ENCODE measurements at regions not wholly inside any gene's neighbourhood (a gene's known extent, or its start where the extent isn't known, plus 50 kb on each side); places are given as distances from the start of the nearest gene placed in this dataset.

DNA sequence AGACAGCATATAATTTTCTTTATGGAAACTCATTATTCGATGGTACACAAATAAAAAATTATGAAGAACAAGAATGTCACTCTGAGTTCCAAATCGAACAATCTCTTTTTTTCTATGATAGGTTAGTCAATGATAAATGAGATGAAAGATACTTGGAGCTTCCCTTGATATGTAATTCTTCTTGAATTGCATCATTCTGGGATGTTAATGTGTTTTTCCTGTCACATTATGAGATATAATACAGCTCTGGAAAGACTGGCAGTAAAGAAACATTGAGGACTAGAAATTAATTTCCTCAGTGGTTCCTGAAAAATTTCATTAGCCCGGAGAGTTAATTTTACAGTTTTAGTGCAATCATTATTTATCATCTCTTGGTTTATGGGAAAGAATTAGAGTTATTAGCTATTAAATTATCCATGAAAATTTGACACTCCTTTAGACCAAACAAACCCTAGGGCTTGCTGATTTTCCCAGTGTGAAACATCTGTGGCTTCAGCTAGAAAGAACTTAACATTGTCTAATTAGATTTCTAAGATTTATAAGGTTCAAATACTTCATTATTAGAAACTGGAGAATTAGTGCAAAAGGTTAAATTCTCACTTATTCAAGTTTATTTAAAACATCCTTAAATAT, 1546.6 kb upstream of the TENM3 start:
- Histone ChIP-seq H3K27me3 (replicated peaks; ENCODE audit: control insufficient read depth, insufficient read depth, low read length) (no peaks in the 10 kb centered on the region), H3K36me3 (ENCODE audit: control insufficient read depth, insufficient read depth, low read length) (no peaks in the 10 kb centered on the region), H3K4me3 (replicated peaks; ENCODE audit: low read depth, low read length) (no peak overlapping the region)
- no peak for DNase-seq (ENCODE audit: extremely low read depth, insufficient read length)
- TF ChIP-seq, protein P1, sequence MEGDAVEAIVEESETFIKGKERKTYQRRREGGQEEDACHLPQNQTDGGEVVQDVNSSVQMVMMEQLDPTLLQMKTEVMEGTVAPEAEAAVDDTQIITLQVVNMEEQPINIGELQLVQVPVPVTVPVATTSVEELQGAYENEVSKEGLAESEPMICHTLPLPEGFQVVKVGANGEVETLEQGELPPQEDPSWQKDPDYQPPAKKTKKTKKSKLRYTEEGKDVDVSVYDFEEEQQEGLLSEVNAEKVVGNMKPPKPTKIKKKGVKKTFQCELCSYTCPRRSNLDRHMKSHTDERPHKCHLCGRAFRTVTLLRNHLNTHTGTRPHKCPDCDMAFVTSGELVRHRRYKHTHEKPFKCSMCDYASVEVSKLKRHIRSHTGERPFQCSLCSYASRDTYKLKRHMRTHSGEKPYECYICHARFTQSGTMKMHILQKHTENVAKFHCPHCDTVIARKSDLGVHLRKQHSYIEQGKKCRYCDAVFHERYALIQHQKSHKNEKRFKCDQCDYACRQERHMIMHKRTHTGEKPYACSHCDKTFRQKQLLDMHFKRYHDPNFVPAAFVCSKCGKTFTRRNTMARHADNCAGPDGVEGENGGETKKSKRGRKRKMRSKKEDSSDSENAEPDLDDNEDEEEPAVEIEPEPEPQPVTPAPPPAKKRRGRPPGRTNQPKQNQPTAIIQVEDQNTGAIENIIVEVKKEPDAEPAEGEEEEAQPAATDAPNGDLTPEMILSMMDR (IDR thresholded peaks at IDR 0.05; ENCODE audit: insufficient read depth, low read length, poor library complexity, severe bottlenecking), result no peak

DNA sequence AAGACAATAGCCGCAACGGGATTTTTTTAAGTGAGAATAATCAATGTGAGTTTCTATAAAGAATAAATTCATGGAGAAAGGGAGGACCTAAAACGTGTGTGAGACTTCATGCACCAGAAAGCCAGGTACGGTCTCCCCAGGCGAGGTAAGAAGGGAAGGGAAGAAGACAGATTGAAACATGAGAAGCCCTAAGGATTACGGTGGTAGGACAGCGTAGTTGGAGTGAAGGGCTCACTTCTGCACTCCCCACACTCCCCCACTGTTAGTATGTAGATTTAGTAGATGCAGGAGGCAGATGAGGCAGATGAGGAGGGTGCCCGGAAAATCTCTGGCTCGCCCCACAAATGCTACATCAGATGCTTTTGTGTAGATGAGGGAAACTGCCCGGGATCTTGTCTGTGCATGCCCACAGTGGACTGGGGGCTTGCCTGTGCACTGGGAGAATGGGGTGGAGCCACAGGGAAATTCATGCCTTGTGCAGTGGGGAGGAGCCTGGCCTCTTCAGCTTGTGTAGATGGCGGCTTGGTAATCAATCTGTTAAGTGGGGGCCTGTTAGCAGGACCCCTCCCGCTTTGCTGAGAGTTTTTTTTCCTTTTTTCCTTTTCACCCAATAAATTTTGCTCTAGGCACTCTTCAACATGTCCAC, 1544.5 kb upstream of the TENM3 start:
- no peaks in the 10 kb centered on the region for H3K27me3 ChIP-seq (replicated peaks; ENCODE audit: control insufficient read depth, insufficient read depth, low read length)
- H3K36me3 ChIP-seq (ENCODE audit: control insufficient read depth, insufficient read depth, low read length), result no peaks in the 10 kb centered on the region
- no peak for DNase-seq (ENCODE audit: extremely low read depth, insufficient read length)
- no peak overlapping the region for H3K4me3 ChIP-seq (replicated peaks; ENCODE audit: low read depth, low read length)
- TF ChIP-seq, protein P1 (IDR thresholded peaks at IDR 0.05; ENCODE audit: insufficient read depth, low read length, poor library complexity, severe bottlenecking), result no peak

DNA sequence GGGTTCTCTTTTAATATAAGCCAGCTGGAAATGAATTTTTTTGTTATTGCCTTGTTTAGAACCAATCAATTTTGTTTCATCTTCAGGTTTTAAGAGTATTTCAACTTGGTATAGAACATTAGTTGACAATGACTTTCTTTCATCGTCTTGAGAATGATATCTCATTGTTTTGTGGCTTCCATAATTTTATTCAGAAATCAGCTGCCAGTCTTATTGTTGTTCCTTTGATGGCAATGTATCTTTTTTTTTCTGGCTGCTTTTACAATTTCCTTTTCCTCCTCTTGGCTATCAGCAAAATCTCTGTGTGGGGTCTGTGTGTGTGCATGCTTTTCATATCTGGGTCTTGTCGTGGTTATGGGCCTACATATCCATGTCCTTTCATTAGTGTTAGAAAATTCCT, 1536.4 kb upstream of the TENM3 start:
- Histone ChIP-seq H3K4me3 (replicated peaks; ENCODE audit: low read depth, low read length) (no peak overlapping the region), H3K36me3 (ENCODE audit: control insufficient read depth, insufficient read depth, low read length) (no peaks in the 10 kb centered on the region), H3K27me3 (replicated peaks; ENCODE audit: control insufficient read depth, insufficient read depth, low read length) (no peaks in the 10 kb centered on the region)
- no peak for DNase-seq (ENCODE audit: extremely low read depth, insufficient read length)
- TF ChIP-seq, protein P1 (IDR thresholded peaks at IDR 0.05; ENCODE audit: insufficient read depth, low read length, poor library complexity, severe bottlenecking), result no peak

DNA sequence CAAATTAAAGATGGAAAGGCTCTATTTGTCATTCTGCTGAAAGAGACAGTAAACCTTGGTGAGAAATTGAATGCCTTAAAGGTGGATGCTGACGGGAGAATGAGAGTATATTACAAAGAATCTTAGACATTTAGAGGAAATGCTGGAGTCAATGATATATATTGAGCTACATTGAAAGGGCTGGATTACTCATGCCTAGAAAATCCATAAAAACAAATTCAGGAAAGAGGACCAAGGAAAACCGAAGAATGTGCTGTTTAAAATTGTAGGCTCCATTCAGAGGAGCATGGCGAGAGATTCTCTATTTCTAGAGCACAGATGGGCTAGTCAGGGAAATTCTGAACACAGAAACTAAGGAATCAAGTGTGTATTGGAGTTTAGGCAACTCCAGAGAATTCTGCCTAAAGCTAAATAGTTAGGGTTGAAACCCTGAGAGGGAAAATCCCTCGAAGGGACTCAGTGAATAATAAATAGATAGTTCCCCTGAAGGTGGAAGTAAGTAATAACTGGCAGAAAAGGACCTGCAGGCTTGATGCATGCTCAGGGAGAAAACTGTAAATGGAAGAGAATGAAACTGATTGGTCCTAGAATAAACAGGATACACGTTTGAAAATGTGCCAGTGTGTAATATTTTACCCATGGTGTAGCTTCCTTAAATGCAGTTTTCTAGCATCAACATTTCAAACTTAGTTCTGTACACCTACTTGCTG, 1532.4 kb upstream of the TENM3 start:
- no peaks in the 10 kb centered on the region for H3K36me3 ChIP-seq (ENCODE audit: control insufficient read depth, insufficient read depth, low read length)
- no peak overlapping the region for H3K4me3 ChIP-seq (replicated peaks; ENCODE audit: low read depth, low read length)
- no peaks in the 10 kb centered on the region for H3K27me3 ChIP-seq (replicated peaks; ENCODE audit: control insufficient read depth, insufficient read depth, low read length)
- TF ChIP-seq, protein P1 (IDR thresholded peaks at IDR 0.05; ENCODE audit: insufficient read depth, low read length, poor library complexity, severe bottlenecking), result no peak
- no peak for DNase-seq (ENCODE audit: extremely low read depth, insufficient read length)

DNA sequence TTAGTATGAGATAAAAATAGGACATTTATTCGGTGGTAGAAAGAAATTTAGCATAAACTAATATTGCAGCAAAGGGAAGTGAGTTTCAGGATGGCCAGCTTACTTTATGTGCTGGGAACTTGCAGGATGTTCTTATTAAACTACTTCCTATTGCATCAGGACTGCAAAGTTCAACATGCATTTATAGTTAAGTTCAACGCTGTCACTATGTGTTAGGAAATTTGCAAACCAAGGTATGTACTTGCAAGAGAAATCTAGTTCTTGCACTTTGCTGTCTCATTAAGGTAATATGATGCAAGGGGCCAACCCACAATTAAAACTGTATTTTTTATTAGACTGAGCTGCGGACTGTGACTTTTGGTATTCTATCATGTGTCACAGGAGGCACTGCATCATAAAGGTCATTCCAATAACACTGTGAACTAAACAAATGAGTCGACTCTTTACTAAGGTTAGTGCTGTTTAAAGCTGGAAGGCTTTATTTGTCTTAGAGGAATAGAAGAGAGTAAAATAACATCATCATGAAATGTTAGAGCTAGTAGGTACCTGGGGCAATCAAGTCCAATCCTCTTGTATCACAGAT, 1525.7 kb upstream of the TENM3 start:
- H3K4me3 ChIP-seq (replicated peaks; ENCODE audit: low read depth, low read length), result no peak overlapping the region
- TF ChIP-seq, protein P1 (IDR thresholded peaks at IDR 0.05; ENCODE audit: insufficient read depth, low read length, poor library complexity, severe bottlenecking), result no peak
- no peaks in the 10 kb centered on the region for H3K27me3 ChIP-seq (replicated peaks; ENCODE audit: control insufficient read depth, insufficient read depth, low read length)
- H3K36me3 ChIP-seq (ENCODE audit: control insufficient read depth, insufficient read depth, low read length), result no peaks in the 10 kb centered on the region
- DNase-seq (ENCODE audit: extremely low read depth, insufficient read length), result no peak
